HEK293 (cell line): ENCODE measurements at regions not wholly inside any gene's neighbourhood (a gene's known extent, or its start where the extent isn't known, plus 50 kb on each side); places are given as distances from the start of the nearest gene placed in this dataset.

ENCODE experiments used
- CTCF ChIA-PET: fragments of 350-600 bp; formaldehyde crosslinking; extraction: SDS; loops from one replicate; lab custom pipeline; 2021; ENCODE audit warnings: antibody characterized with exemption; lab: Yijun Ruan, JAX
- POLR2A ChIA-PET: fragments of 300-600 bp; formaldehyde crosslinking; extraction: SDS; loops from one replicate; lab custom pipeline; 2020; ENCODE audit warnings: antibody characterized with exemption, inconsistent platforms; lab: Yijun Ruan, JAX
- H3K27ac ChIP-seq: fragments of 200-500 bp; sonication (Bioruptor generic); 2 replicates; pipeline ENCODE4 v1.5.1; 2014; ENCODE audit warnings: low read depth, low read length, control low read depth, inconsistent platforms; ENCODE audit errors: extremely low read depth
- H3K36me3 ChIP-seq, 2 experiments: fragments of 200-500 bp in 1 of 2; sonication (Bioruptor generic) in 1 of 2; 1 replicate in 1 of 2; 2 replicates in 1 of 2; pipeline ENCODE4 v1.5.1; 2014 to 2017; ENCODE audit warnings: inconsistent platforms in 2 of 2, low read length in 2 of 2; ENCODE audit not compliant: control insufficient read depth in 2 of 2, insufficient read depth in 1 of 2
- H3K4me1 ChIP-seq: fragments of 200-500 bp; sonication (Bioruptor generic); 2 replicates; pipeline ENCODE4 v1.5.1; 2014; ENCODE audit warnings: mild to moderate bottlenecking, low read length, inconsistent platforms; ENCODE audit not compliant: control insufficient read depth, insufficient read depth
- H3K4me3 ChIP-seq: 2 replicates; pipeline ENCODE4 v1.5.1; 2011; ENCODE audit warnings: low read depth, mild to moderate bottlenecking, control low read depth, low read length, moderate library complexity
- H3K9me3 ChIP-seq: fragments of 200-500 bp; sonication (Bioruptor generic); 2 replicates; pipeline ENCODE4 v1.5.1; 2014; ENCODE audit warnings: low read depth, low read length, inconsistent platforms; ENCODE audit not compliant: control insufficient read depth, insufficient read depth
- CTCF ChIP-seq: fragments of 450-650 bp; formaldehyde crosslinking; IDR thresholded peaks from 2 replicates; pipeline ENCODE4 v1.5.1; 2016; ENCODE audit warnings: missing biosample characterization, missing genetic modification characterization
- ELK4 ChIP-seq: IDR thresholded peaks from 2 replicates; pipeline ENCODE4 v1.6.1; 2011; ENCODE audit warnings: mild to moderate bottlenecking, low read depth, low read length, borderline replicate concordance
- HIC1 ChIP-seq: fragments of 450-650 bp; formaldehyde crosslinking; IDR thresholded peaks from 2 replicates; pipeline ENCODE4 v1.5.1; 2016; ENCODE audit warnings: missing biosample characterization, missing genetic modification characterization
- KLF9 ChIP-seq: fragments of 450-650 bp; formaldehyde crosslinking; IDR thresholded peaks from 2 replicates; pipeline ENCODE4 v1.5.1; 2016; ENCODE audit warnings: missing biosample characterization, missing genetic modification characterization, low read depth
- MEIS1 ChIP-seq: sonication (generic); formaldehyde crosslinking; IDR thresholded peaks from 2 replicates; pipeline ENCODE4 v1.8.1; 2022; ENCODE audit warnings: missing genetic modification reagents, mild to moderate bottlenecking, borderline replicate concordance
- SCRT1 ChIP-seq: fragments of 450-650 bp; formaldehyde crosslinking; IDR thresholded peaks from 2 replicates; pipeline ENCODE4 v1.5.1; 2016; ENCODE audit warnings: missing biosample characterization, missing genetic modification characterization, borderline replicate concordance
- ZBTB17 ChIP-seq: fragments of 450-650 bp; formaldehyde crosslinking; IDR thresholded peaks from 2 replicates; pipeline ENCODE4 v1.5.1; 2016; ENCODE audit warnings: missing biosample characterization, missing genetic modification characterization
- ZBTB21 ChIP-seq: fragments of 450-650 bp; formaldehyde crosslinking; IDR thresholded peaks from 2 replicates; pipeline ENCODE4 v1.5.1; 2017; ENCODE audit warnings: missing biosample characterization, missing genetic modification characterization
- ZFHX2 ChIP-seq: fragments of 450-650 bp; formaldehyde crosslinking; conservative IDR thresholded peaks from 2 replicates; pipeline ENCODE4 v1.5.1; 2016; ENCODE audit warnings: missing biosample characterization, missing genetic modification characterization
- ZNF121 ChIP-seq: fragments of 450-650 bp; formaldehyde crosslinking; IDR thresholded peaks from 2 replicates; pipeline ENCODE4 v1.5.1; 2016; ENCODE audit warnings: missing biosample characterization, missing genetic modification characterization
- ZNF148 ChIP-seq: fragments of 450-650 bp; formaldehyde crosslinking; IDR thresholded peaks from 2 replicates; pipeline ENCODE4 v1.5.0; 2017; ENCODE audit warnings: missing biosample characterization, missing genetic modification characterization, borderline replicate concordance
- ZNF16 ChIP-seq: fragments of 450-650 bp; formaldehyde crosslinking; IDR thresholded peaks from 2 replicates; pipeline ENCODE4 v1.5.1; 2016; ENCODE audit warnings: low read depth, missing biosample characterization, missing genetic modification characterization
- ZNF302 ChIP-seq: fragments of 450-650 bp; formaldehyde crosslinking; IDR thresholded peaks from 2 replicates; pipeline ENCODE4 v1.5.1; 2016; ENCODE audit warnings: missing biosample characterization, missing genetic modification characterization, low read depth
- ZNF335 ChIP-seq: fragments of 450-650 bp; formaldehyde crosslinking; conservative IDR thresholded peaks from 2 replicates; pipeline ENCODE4 v1.5.1; 2016; ENCODE audit warnings: missing biosample characterization, missing genetic modification characterization
- ZNF350 ChIP-seq: fragments of 450-650 bp; formaldehyde crosslinking; IDR thresholded peaks from 2 replicates; pipeline ENCODE4 v1.5.0; 2017; ENCODE audit warnings: missing biosample characterization, mild to moderate bottlenecking, missing genetic modification characterization
- ZNF366 ChIP-seq: fragments of 450-650 bp; formaldehyde crosslinking; conservative IDR thresholded peaks from 2 replicates; pipeline ENCODE4 v1.5.1; 2016; ENCODE audit warnings: missing biosample characterization, missing genetic modification characterization
- ZNF529 ChIP-seq: fragments of 450-650 bp; formaldehyde crosslinking; IDR thresholded peaks from 2 replicates; pipeline ENCODE4 v1.5.1; 2017; ENCODE audit warnings: missing genetic modification characterization, missing biosample characterization; ENCODE audit not compliant: insufficient replicate concordance
- ZNF596 ChIP-seq: fragments of 450-650 bp; IDR thresholded peaks from 2 replicates; pipeline ENCODE4 v1.5.0; 2018; ENCODE audit warnings: missing biosample characterization, mild to moderate bottlenecking, missing genetic modification characterization, moderate library complexity
- ZNF654 ChIP-seq: fragments of 450-650 bp; formaldehyde crosslinking; IDR thresholded peaks from 2 replicates; pipeline ENCODE4 v1.5.1; 2016; ENCODE audit warnings: low read depth, missing biosample characterization, missing genetic modification characterization
- ZNF660 ChIP-seq: fragments of 450-650 bp; IDR thresholded peaks from 2 replicates; pipeline ENCODE4 v1.5.1; 2018; ENCODE audit warnings: missing biosample characterization, mild to moderate bottlenecking, missing genetic modification characterization
- ZNF701 ChIP-seq: fragments of 450-650 bp; formaldehyde crosslinking; IDR thresholded peaks from 2 replicates; pipeline ENCODE4 v1.5.1; 2016; ENCODE audit warnings: missing biosample characterization, missing genetic modification characterization
- ZNF707 ChIP-seq: fragments of 450-650 bp; formaldehyde crosslinking; IDR thresholded peaks from 2 replicates; pipeline ENCODE4 v1.5.1; 2016; ENCODE audit warnings: missing biosample characterization, missing genetic modification characterization
- ZNF747 ChIP-seq: fragments of 450-650 bp; formaldehyde crosslinking; IDR thresholded peaks from 2 replicates; pipeline ENCODE4 v1.5.1; 2016; ENCODE audit warnings: missing biosample characterization, missing genetic modification characterization
- ZSCAN4 ChIP-seq: fragments of 450-650 bp; formaldehyde crosslinking; IDR thresholded peaks from 2 replicates; pipeline ENCODE4 v1.5.1; 2017; ENCODE audit warnings: missing biosample characterization, missing genetic modification characterization

GRCh38 chr3:16040991-16041390 is 133.5 kb upstream of the GALNT15 start:
- H3K4me3 ChIP-seq: no peak overlapping the region
- POLR2A ChIA-PET: no interaction called here
- no peaks in the 10 kb centered on the region for H3K4me1 ChIP-seq
- no peaks in the 10 kb centered on the region for H3K9me3 ChIP-seq
- TF ChIP-seq ZNF707 (tag by site-specific recombination) (no peak), SCRT1 (tag by site-specific recombination) (no peak), ZNF596 (tag by site-specific recombination) (no peak), MEIS1 (CRISPR knock-in tag) (no peak), ZFHX2 (no peak), HIC1 (no peak), ZSCAN4 (tag by site-specific recombination) (no peak)
- CTCF ChIA-PET: interaction anchor here (0.7 kb wide), 1 partner anchor 35 kb away, joined by 3 read pairs; no protein-coding TSS in a partner anchor
- H3K27ac ChIP-seq: no peak overlapping the region
- no peaks in the 10 kb centered on the region for H3K36me3 ChIP-seq

- CTCF ChIA-PET: interaction anchor here (0.6 to 7.8 kb wide), 33 partner anchors 11 to 1131 kb away, joined by 3 to 167 read pairs (median 5); partner anchors contain the start of genes ANKRD28 and GALNT15
- POLR2A ChIA-PET: interaction anchor here (0.9 kb wide), 1 partner anchor 100 kb away, joined by 3 read pairs; no protein-coding TSS in a partner anchor
- H3K36me3 ChIP-seq: no peaks in the 10 kb centered on the region
- no peak overlapping the region for H3K27ac ChIP-seq
- no peaks in the 10 kb centered on the region for H3K9me3 ChIP-seq
- H3K4me3 ChIP-seq: no peak overlapping the region
- no peaks in the 10 kb centered on the region for H3K4me1 ChIP-seq
- no peak for TF ChIP-seq ZNF335 (tag by site-specific recombination)
- TF ChIP-seq ZNF660 (tag by site-specific recombination): 0 out of 2 replicates have a peak, but pooled peaks have one; percentile 31
- no peak for TF ChIP-seq ELK4
- no peak for TF ChIP-seq ZNF302 (tag by site-specific recombination)
- TF ChIP-seq ZNF148 (tag by site-specific recombination): no peak
- no peak for TF ChIP-seq ZNF701 (tag by site-specific recombination)
- TF ChIP-seq ZNF350: no peak
- TF ChIP-seq ZBTB17 (tag by site-specific recombination): 0 out of 2 replicates have a peak, but pooled peaks have one; percentile 14
- TF ChIP-seq ZNF529 (tag by site-specific recombination): no peak
- TF ChIP-seq ZNF707 (tag by site-specific recombination): no peak
- no peak for TF ChIP-seq ZBTB21 (tag by site-specific recombination)
- TF ChIP-seq ZNF654 (tag by site-specific recombination): peak; percentile 78
- TF ChIP-seq ZNF747 (tag by site-specific recombination): no peak
- TF ChIP-seq ZNF16: no peak
- no peak for TF ChIP-seq ZNF366 (tag by site-specific recombination)
- peak; percentile 60; the same call in 1 of the 2 replicates for TF ChIP-seq CTCF (tag by site-specific recombination)
- TF ChIP-seq KLF9 (tag by site-specific recombination): no peak
- no peak for TF ChIP-seq ZNF121
Measured at GRCh38 chr3:16048435-16049318, 125.8 kb upstream of the GALNT15 start.
